ENCODE measurements at regions not wholly inside any gene's neighbourhood (a gene's known extent, or its start where the extent isn't known, plus 50 kb on each side); places are given as distances from the start of the nearest gene placed in this dataset.
"Not testable (repeated sequence)": the region's sequence is repeated elsewhere in the genome, so short reads cannot be mapped to it uniquely, and the experiment has no call there.

DNA sequence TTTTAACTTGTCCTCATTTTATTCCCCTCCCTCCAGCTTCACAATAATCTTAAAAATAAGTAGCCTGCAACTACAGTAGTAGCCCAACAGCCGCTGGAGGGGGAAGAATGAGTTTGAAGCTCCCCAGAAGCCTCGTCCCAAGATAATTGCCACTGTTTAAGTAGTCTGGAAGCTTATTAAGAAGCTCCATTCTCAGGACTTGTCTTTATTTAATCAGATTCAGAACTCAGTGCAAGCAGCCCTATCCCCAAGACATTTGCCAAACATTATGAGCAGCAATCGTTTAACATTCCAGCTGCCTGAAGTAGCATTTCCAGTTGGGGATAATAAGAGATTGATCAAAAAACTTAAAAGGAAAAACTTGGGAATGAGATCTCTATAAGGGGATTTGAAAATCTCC lies 106.0 kb downstream of the URB2 start:
- Histone ChIP-seq H3K36me3 (ENCODE audit: control insufficient read depth, insufficient read depth, low read length) (no peaks in the 10 kb centered on the region), H3K27me3 (replicated peaks; ENCODE audit: control insufficient read depth, insufficient read depth, low read length) (no peaks in the 10 kb centered on the region), H3K9me3 (peaks cover 10% of the 10 kb centered on the region), H3K4me3 (ENCODE audit: low read depth, low read length) (no peak overlapping the region), H3K4me1 (no peaks in the 10 kb centered on the region)
- no peak overlapping the region for H3K27ac Mint-ChIP-seq (ENCODE audit: unreplicated experiment)
- H3K9me3 Mint-ChIP-seq (ENCODE audit: unreplicated experiment), result peaks cover 8% of the 10 kb centered on the region
- ChIA-PET POLR2A (no interaction called here), CTCF (no interaction called here)
- intact Hi-C loops (cut with micrococcal nuclease; ENCODE audit: unreplicated experiment), result no loop called here
- no peaks in the 10 kb centered on the region for H3K36me3 Mint-ChIP-seq (ENCODE audit: insufficient read depth, unreplicated experiment)
- TF ChIP-seq CTCF (IDR thresholded peaks at IDR 0.05; ENCODE audit: insufficient read depth in 1 of 2, low read depth in 1 of 2, low read length in 1 of 2, severe bottlenecking in 1 of 2, unreplicated experiment in 1 of 2), result no peak
- H3K27me3 Mint-ChIP-seq (ENCODE audit: insufficient read depth, unreplicated experiment), result no peaks in the 10 kb centered on the region
- BruUV-seq (replicated peaks), result no TSS peak
- H3K4me3 Mint-ChIP-seq (ENCODE audit: unreplicated experiment), result no peak overlapping the region
- H3K4me1 Mint-ChIP-seq (ENCODE audit: low read depth, unreplicated experiment), result no peaks in the 10 kb centered on the region
- no peak for DNase-seq

DNA sequence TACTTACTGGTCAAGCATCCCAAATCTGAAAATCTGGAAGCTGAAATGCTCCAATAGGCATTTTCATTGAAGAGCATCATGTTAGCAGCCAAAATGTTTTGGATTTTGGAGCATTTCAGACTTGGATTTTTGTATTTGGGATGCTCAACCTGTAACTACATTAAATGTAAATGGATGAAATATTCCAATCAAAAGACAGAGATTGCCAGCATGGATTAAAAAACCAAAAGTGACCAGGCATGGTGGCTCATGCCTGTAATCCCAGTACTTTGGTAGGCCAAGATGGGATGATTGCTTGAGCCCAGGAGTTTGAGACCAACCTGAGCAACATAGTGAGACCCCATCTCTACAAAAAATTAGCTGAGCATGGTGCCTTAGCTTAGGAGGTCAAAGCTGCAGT lies 110.3 kb downstream of the URB2 start:
- Mint-ChIP-seq H3K4me3 (ENCODE audit: unreplicated experiment) (no peak overlapping the region), H3K36me3 (ENCODE audit: insufficient read depth, unreplicated experiment) (no peaks in the 10 kb centered on the region), H3K27me3 (ENCODE audit: insufficient read depth, unreplicated experiment) (peaks cover 5% of the 10 kb centered on the region), H3K4me1 (ENCODE audit: low read depth, unreplicated experiment) (no peaks in the 10 kb centered on the region), H3K9me3 (ENCODE audit: unreplicated experiment) (peaks cover 13% of the 10 kb centered on the region), H3K27ac (ENCODE audit: unreplicated experiment) (no peak overlapping the region)
- Histone ChIP-seq H3K9me3 (peaks cover 12% of the 10 kb centered on the region), H3K27me3 (replicated peaks; ENCODE audit: control insufficient read depth, insufficient read depth, low read length) (no peaks in the 10 kb centered on the region), H3K4me3 (ENCODE audit: low read depth, low read length) (no peak overlapping the region), H3K36me3 (ENCODE audit: control insufficient read depth, insufficient read depth, low read length) (no peaks in the 10 kb centered on the region), H3K4me1 (no peaks in the 10 kb centered on the region)
- DNase-seq, result no peak
- no TSS peak for BruUV-seq (replicated peaks)
- POLR2A ChIA-PET, result no interaction called here
- CTCF ChIA-PET, result no interaction called here
- no peak for TF ChIP-seq CTCF (IDR thresholded peaks at IDR 0.05; ENCODE audit: insufficient read depth in 1 of 2, low read depth in 1 of 2, low read length in 1 of 2, severe bottlenecking in 1 of 2, unreplicated experiment in 1 of 2)
- intact Hi-C loops (cut with micrococcal nuclease; ENCODE audit: unreplicated experiment), result no loop called here

- H3K36me3 Mint-ChIP-seq (ENCODE audit: insufficient read depth, unreplicated experiment); H3K9me3 ChIP-seq; intact Hi-C loops (cut with micrococcal nuclease; ENCODE audit: unreplicated experiment); DNase-seq; H3K27ac Mint-ChIP-seq (ENCODE audit: unreplicated experiment); H3K4me3 ChIP-seq (ENCODE audit: low read depth, low read length); H3K27me3 Mint-ChIP-seq (ENCODE audit: insufficient read depth, unreplicated experiment); CTCF ChIA-PET; POLR2A ChIA-PET; H3K4me1 ChIP-seq; H3K36me3 ChIP-seq (ENCODE audit: control insufficient read depth, insufficient read depth, low read length); BruUV-seq (replicated peaks); H3K27me3 ChIP-seq (replicated peaks; ENCODE audit: control insufficient read depth, insufficient read depth, low read length); H3K4me3 Mint-ChIP-seq (ENCODE audit: unreplicated experiment); H3K4me1 Mint-ChIP-seq (ENCODE audit: low read depth, unreplicated experiment): not testable (repeated sequence)
- H3K9me3 Mint-ChIP-seq (ENCODE audit: unreplicated experiment), result peaks cover 15% of the 10 kb centered on the region
These were observed 116.6 kb downstream of the URB2 start for GRCh38 chr1:229742614-229743013.

- H3K9me3 ChIP-seq, result no peaks in the 10 kb centered on the region
- no peak for TF ChIP-seq CTCF (IDR thresholded peaks at IDR 0.05; ENCODE audit: insufficient read depth in 1 of 2, low read depth in 1 of 2, low read length in 1 of 2, severe bottlenecking in 1 of 2, unreplicated experiment in 1 of 2)
- H3K4me1 ChIP-seq, result no peaks in the 10 kb centered on the region
- no peak overlapping the region for H3K27ac Mint-ChIP-seq (ENCODE audit: unreplicated experiment)
- no peaks in the 10 kb centered on the region for H3K4me1 Mint-ChIP-seq (ENCODE audit: low read depth, unreplicated experiment)
- no peaks in the 10 kb centered on the region for H3K9me3 Mint-ChIP-seq (ENCODE audit: unreplicated experiment)
- no peaks in the 10 kb centered on the region for H3K27me3 ChIP-seq (replicated peaks; ENCODE audit: control insufficient read depth, insufficient read depth, low read length)
- H3K27me3 Mint-ChIP-seq (ENCODE audit: insufficient read depth, unreplicated experiment), result no peaks in the 10 kb centered on the region
- no peak for DNase-seq
- CTCF ChIA-PET, result no interaction called here
- BruUV-seq (replicated peaks), result no TSS peak
- H3K36me3 ChIP-seq (ENCODE audit: control insufficient read depth, insufficient read depth, low read length), result no peaks in the 10 kb centered on the region
- POLR2A ChIA-PET, result no interaction called here
- H3K4me3 ChIP-seq (ENCODE audit: low read depth, low read length), result no peak overlapping the region
- H3K4me3 Mint-ChIP-seq (ENCODE audit: unreplicated experiment), result no peak overlapping the region
- H3K36me3 Mint-ChIP-seq (ENCODE audit: insufficient read depth, unreplicated experiment), result no peaks in the 10 kb centered on the region
- intact Hi-C loops (cut with micrococcal nuclease; ENCODE audit: unreplicated experiment), result no loop called here
These were observed 123.9 kb downstream of the URB2 start for GRCh38 chr1:229749992-229750391.

Measured in Caco-2 (cell line).